ENCODE measurements at regions not wholly inside any gene's neighbourhood (a gene's known extent, or its start where the extent isn't known, plus 50 kb on each side); places are given as distances from the start of the nearest gene placed in this dataset.

- TF ChIP-seq CTCF (IDR thresholded peaks at IDR 0.05; ENCODE audit: insufficient read depth, missing control alignments) = no peak
- FAIRE-seq = no peak
Measured at GRCh38 chr16:73228649-73229048, 180.7 kb upstream of the ZFHX3 start.

GRCh38 chr16:73226675-73227074 is 178.7 kb upstream of the ZFHX3 start:
- DNase-seq (ENCODE audit: insufficient read length, low spot score) (no peak), FAIRE-seq (no peak)
- no peak for TF ChIP-seq CTCF (IDR thresholded peaks at IDR 0.05; ENCODE audit: insufficient read depth, missing control alignments)

More at GRCh38 chr16:73228649-73229048, 180.7 kb upstream of the ZFHX3 start:
- no peak for DNase-seq (ENCODE audit: insufficient read length, low spot score)

GRCh38 chr16:73225983-73226382 is 178.1 kb upstream of the ZFHX3 start:
- no peak for TF ChIP-seq CTCF (IDR thresholded peaks at IDR 0.05; ENCODE audit: insufficient read depth, missing control alignments)
- DNase-seq (ENCODE audit: insufficient read length, low spot score) (no peak), FAIRE-seq (no peak)

GRCh38 chr16:73220836-73221235 is 172.9 kb upstream of the ZFHX3 start:
- no peak for FAIRE-seq
- DNase-seq (ENCODE audit: insufficient read length, low spot score) = no peak
- no peak for TF ChIP-seq CTCF (IDR thresholded peaks at IDR 0.05; ENCODE audit: insufficient read depth, missing control alignments)

- FAIRE-seq (no peak), DNase-seq (ENCODE audit: insufficient read length, low spot score) (no peak)
- no peak for TF ChIP-seq CTCF (IDR thresholded peaks at IDR 0.05; ENCODE audit: insufficient read depth, missing control alignments)
Measured at GRCh38 chr16:73219176-73219575, 171.2 kb upstream of the ZFHX3 start.

GRCh38 chr16:73217654-73218053 is 169.7 kb upstream of the ZFHX3 start:
- no peak for TF ChIP-seq CTCF (IDR thresholded peaks at IDR 0.05; ENCODE audit: insufficient read depth, missing control alignments)
- DNase-seq (ENCODE audit: insufficient read length, low spot score) (no peak), FAIRE-seq (no peak)

GRCh38 chr16:73216932-73217331 is 169.0 kb upstream of the ZFHX3 start:
- FAIRE-seq (no peak), DNase-seq (ENCODE audit: insufficient read length, low spot score) (no peak)
- TF ChIP-seq CTCF (IDR thresholded peaks at IDR 0.05; ENCODE audit: insufficient read depth, missing control alignments) = no peak
